H1 (cell line): ENCODE measurements at regions not wholly inside any gene's neighbourhood (a gene's known extent, or its start where the extent isn't known, plus 50 kb on each side); places are given as distances from the start of the nearest gene placed in this dataset.

ENCODE experiments used
- CEBPB ChIP-seq: IDR thresholded peaks from 2 replicates; pipeline ENCODE4 v1.6.1; 2012; ENCODE audit warnings: low read depth, low read length
- CTCF ChIP-seq, 3 experiments: IDR thresholded peaks; 1 replicate in 2 of 3; 2 replicates in 1 of 3; pipeline versions ENCODE4 v1.5.1 to v1.6.1; 2011; ENCODE audit warnings: low read length in 3 of 3, mild to moderate bottlenecking in 3 of 3, inconsistent platforms in 2 of 3, low read depth in 1 of 3, moderate library complexity in 1 of 3; ENCODE audit not compliant: insufficient read depth in 1 of 3; ENCODE audit errors: control extremely low read depth in 1 of 3
- EP300 ChIP-seq, 2 experiments: IDR thresholded peaks; 1 replicate in 1 of 2; 2 replicates in 1 of 2; pipeline ENCODE4 v1.6.1; 2011 to 2012; ENCODE audit warnings: low read depth in 2 of 2, low read length in 2 of 2, mild to moderate bottlenecking in 2 of 2, borderline replicate concordance in 1 of 2, inconsistent platforms in 1 of 2, moderate library complexity in 1 of 2
- EZH2 ChIP-seq: fragments of 200-600 bp; sonication (generic); IDR thresholded peaks from 2 replicates; pipeline ENCODE4 v1.7.1; 2012; ENCODE audit warnings: low read depth, mild to moderate bottlenecking, moderate library complexity, low read length, inconsistent platforms; ENCODE audit not compliant: severe bottlenecking
- POLR2A ChIP-seq, 2 experiments: IDR thresholded peaks; 1 replicate in 1 of 2; 2 replicates in 1 of 2; pipeline ENCODE4 v1.6.1; 2011; ENCODE audit warnings: low read depth in 2 of 2, low read length in 2 of 2, mild to moderate bottlenecking in 2 of 2; ENCODE audit errors: control extremely low read depth in 1 of 2
- POLR2AphosphoS5 ChIP-seq: IDR thresholded peaks from 2 replicates; pipeline ENCODE4 v1.6.1; 2011; ENCODE audit warnings: low read depth, low read length
- TCF12 ChIP-seq: IDR thresholded peaks from 2 replicates; pipeline ENCODE4 v1.6.1; 2011; ENCODE audit warnings: low read depth, mild to moderate bottlenecking, low read length
- YY1 ChIP-seq: IDR thresholded peaks from 2 replicates; pipeline ENCODE4 v1.6.1; 2011; ENCODE audit warnings: low read depth, mild to moderate bottlenecking, low read length

GRCh38 chr2:7837237-7837760, 844.6 kb upstream of the ID2 start:
- TF ChIP-seq CEBPB, result no peak
- no peak for TF ChIP-seq CTCF (IDR thresholded peaks at IDR 0.05; ENCODE audit: control extremely low read depth in 1 of 3, insufficient read depth in 1 of 3, low read depth in 1 of 3, low read length in 3 of 3)
- no peak for TF ChIP-seq EZH2
- no peak for TF ChIP-seq TCF12
- no peak for TF ChIP-seq YY1
- no peak for TF ChIP-seq POLR2A (IDR thresholded peaks at IDR 0.05; ENCODE audit: control extremely low read depth in 1 of 2, low read depth in 2 of 2, low read length in 2 of 2)
- no peak for TF ChIP-seq POLR2AphosphoS5
- TF ChIP-seq EP300 (IDR thresholded peaks at IDR 0.05; ENCODE audit: borderline replicate concordance in 1 of 2, low read depth in 2 of 2, low read length in 2 of 2), result no peak
